ENCODE measurements at regions not wholly inside any gene's neighbourhood (a gene's known extent, or its start where the extent isn't known, plus 50 kb on each side); places are given as distances from the start of the nearest gene placed in this dataset.
"Not testable (repeated sequence)": the region's sequence is repeated elsewhere in the genome, so short reads cannot be mapped to it uniquely, and the experiment has no call there.

GRCh38 chr19:14277608-14278007, 71.6 kb upstream of the ADGRL1 start:
- no peak for TF ChIP-seq CTCF (IDR thresholded peaks at IDR 0.05; ENCODE audit: low read depth, low read length)
- H3K27ac ChIP-seq = no peak overlapping the region
- H3K9me3 ChIP-seq (ENCODE audit: severe bottlenecking) = peaks cover 6% of the 10 kb centered on the region
- no peaks in the 10 kb centered on the region for H3K27me3 ChIP-seq (ENCODE audit: insufficient read depth, low read depth, severe bottlenecking)
- H3K4me3 ChIP-seq (ENCODE audit: low read depth, low read length) = no peak overlapping the region
- no peaks in the 10 kb centered on the region for H3K36me3 ChIP-seq
- no peak for DNase-seq

- not testable (repeated sequence) for H3K4me3 ChIP-seq (ENCODE audit: low read depth, low read length); H3K27me3 ChIP-seq (ENCODE audit: insufficient read depth, low read depth, severe bottlenecking); H3K9me3 ChIP-seq (ENCODE audit: severe bottlenecking); H3K27ac ChIP-seq; H3K36me3 ChIP-seq; DNase-seq
Observed at GRCh38 chr19:14275823-14276222, 69.9 kb upstream of the ADGRL1 start.

GRCh38 chr19:14272623-14273022, 66.7 kb upstream of the ADGRL1 start:
- no peak for TF ChIP-seq CTCF (IDR thresholded peaks at IDR 0.05; ENCODE audit: low read depth, low read length)
- H3K9me3 ChIP-seq (ENCODE audit: severe bottlenecking) = peaks cover 7% of the 10 kb centered on the region
- no peaks in the 10 kb centered on the region for H3K36me3 ChIP-seq
- DNase-seq = no peak
- H3K27me3 ChIP-seq (ENCODE audit: insufficient read depth, low read depth, severe bottlenecking) = no peaks in the 10 kb centered on the region
- H3K27ac ChIP-seq = no peak overlapping the region
- H3K4me3 ChIP-seq (ENCODE audit: low read depth, low read length) = no peak overlapping the region

- H3K9me3 ChIP-seq (ENCODE audit: severe bottlenecking) = peaks cover 7% of the 10 kb centered on the region
- peak; percentile 42 for DNase-seq
- H3K4me3 ChIP-seq (ENCODE audit: low read depth, low read length) = no peak overlapping the region
- no peaks in the 10 kb centered on the region for H3K27me3 ChIP-seq (ENCODE audit: insufficient read depth, low read depth, severe bottlenecking)
- peak overlapping the region; percentile 41 for H3K27ac ChIP-seq
- TF ChIP-seq CTCF (IDR thresholded peaks at IDR 0.05; ENCODE audit: low read depth, low read length) = no peak
- H3K36me3 ChIP-seq = no peaks in the 10 kb centered on the region
Observed at GRCh38 chr19:14271840-14272239, 65.9 kb upstream of the ADGRL1 start.

GRCh38 chr19:14270557-14270956, 64.6 kb upstream of the ADGRL1 start:
- not testable (repeated sequence) for H3K9me3 ChIP-seq (ENCODE audit: severe bottlenecking); DNase-seq; H3K27ac ChIP-seq; H3K36me3 ChIP-seq; H3K27me3 ChIP-seq (ENCODE audit: insufficient read depth, low read depth, severe bottlenecking); H3K4me3 ChIP-seq (ENCODE audit: low read depth, low read length)

- Histone ChIP-seq H3K4me3 (ENCODE audit: low read depth, low read length) (no peak overlapping the region), H3K9me3 (ENCODE audit: severe bottlenecking) (no peaks in the 10 kb centered on the region), H3K27me3 (ENCODE audit: insufficient read depth, low read depth, severe bottlenecking) (no peaks in the 10 kb centered on the region), H3K27ac (no peak overlapping the region), H3K36me3 (no peaks in the 10 kb centered on the region)
- TF ChIP-seq CTCF (IDR thresholded peaks at IDR 0.05; ENCODE audit: low read depth, low read length) = no peak
- no peak for DNase-seq
Observed at GRCh38 chr19:14267224-14267741, 61.3 kb upstream of the ADGRL1 start.

GRCh38 chr19:14266208-14266607, 60.2 kb upstream of the ADGRL1 start:
- not testable (repeated sequence) for H3K27me3 ChIP-seq (ENCODE audit: insufficient read depth, low read depth, severe bottlenecking); H3K36me3 ChIP-seq; H3K9me3 ChIP-seq (ENCODE audit: severe bottlenecking); DNase-seq
- H3K4me3 ChIP-seq (ENCODE audit: low read depth, low read length) = peak overlapping the region; percentile 61
- H3K27ac ChIP-seq = peak overlapping the region; percentile 88
